Activated CD4-positive, alpha-beta T cell treated with anti-CD3 and anti-CD28 coated beads, Interleukin-2, amount 50 U/mL, for 48 hours (primary cell): ENCODE measurements at regions not wholly inside any gene's neighbourhood (a gene's known extent, or its start where the extent isn't known, plus 50 kb on each side); places are given as distances from the start of the nearest gene placed in this dataset.

ENCODE experiments used
- DNase-seq, 2 experiments: peaks; one replicate each; pipeline ENCODE4 v3.0.0-alpha.2; 2020

GRCh38 chr13:53150568-53150967, 122.0 kb downstream of the OLFM4 start:
- DNase-seq, result no peak

- peak; percentile 20 to 36 for DNase-seq
Observed at GRCh38 chr13:53151336-53152056, 122.9 kb downstream of the OLFM4 start.

- DNase-seq, result no peak
Observed at GRCh38 chr13:53152057-53152421, 123.4 kb downstream of the OLFM4 start.

- DNase-seq, result no peak
Observed at GRCh38 chr13:53158201-53158600, 129.6 kb downstream of the OLFM4 start.

- DNase-seq, result no peak
Observed at GRCh38 chr13:53159431-53159830, 130.8 kb downstream of the OLFM4 start.

- DNase-seq, result no peak
Observed at GRCh38 chr13:53160211-53160610, 131.6 kb downstream of the OLFM4 start.

GRCh38 chr13:53161251-53161650, 132.6 kb downstream of the OLFM4 start:
- no peak for DNase-seq

- DNase-seq, result no peak
Observed at GRCh38 chr13:53165261-53165660, 136.6 kb downstream of the OLFM4 start.

GRCh38 chr13:53167561-53167960, 138.9 kb downstream of the OLFM4 start:
- DNase-seq, result no peak

GRCh38 chr13:53170910-53171309, 142.3 kb downstream of the OLFM4 start:
- DNase-seq, result no peak

GRCh38 chr13:53174545-53174944, 145.9 kb downstream of the OLFM4 start:
- DNase-seq, result no peak

- no peak for DNase-seq
Observed at GRCh38 chr13:53180684-53181083, 152.1 kb downstream of the OLFM4 start.

GRCh38 chr13:53182724-53183123, 154.1 kb downstream of the OLFM4 start:
- no peak for DNase-seq

GRCh38 chr13:53188120-53188519, 159.5 kb downstream of the OLFM4 start:
- DNase-seq, result no peak

GRCh38 chr13:53189162-53189561, 160.5 kb downstream of the OLFM4 start:
- no peak for DNase-seq

GRCh38 chr13:53191091-53191490, 162.5 kb downstream of the OLFM4 start:
- no peak for DNase-seq

- no peak for DNase-seq
Observed at GRCh38 chr13:53197424-53197823, 168.8 kb downstream of the OLFM4 start.

- DNase-seq, result no peak
Observed at GRCh38 chr13:53198017-53198416, 169.4 kb downstream of the OLFM4 start.

- DNase-seq, result no peak
Observed at GRCh38 chr13:53198736-53199135, 170.1 kb downstream of the OLFM4 start.

- no peak for DNase-seq
Observed at GRCh38 chr13:53200075-53200474, 171.5 kb downstream of the OLFM4 start.

GRCh38 chr13:53200498-53201453, 172.2 kb downstream of the OLFM4 start:
- peak; percentile 4 to 11 for DNase-seq

GRCh38 chr13:53201454-53202225, 173.0 kb downstream of the OLFM4 start:
- DNase-seq, result no peak

- no peak for DNase-seq
Observed at GRCh38 chr13:53204598-53204997, 176.0 kb downstream of the OLFM4 start.
